MM.1S (cell line): ENCODE measurements at regions not wholly inside any gene's neighbourhood (a gene's known extent, or its start where the extent isn't known, plus 50 kb on each side); places are given as distances from the start of the nearest gene placed in this dataset.

Experiments
- EZH2 ChIP-seq: fragments of 300-600 bp; sonication (generic); optimal IDR thresholded peaks from 2 replicates; pipeline ENCODE3; 2017; ENCODE audit warnings: low read depth, mild to moderate bottlenecking, antibody characterized with exemption, low read length, mixed read lengths
- EZH2phosphoT487 ChIP-seq: fragments of 300-600 bp; sonication (generic); IDR thresholded peaks from 2 replicates; pipeline ENCODE4 v1.6.1; 2018; ENCODE audit warnings: antibody characterized with exemption, low read length
- TF ChIP-seq, protein P1 (sequence below): fragments of 300-600 bp; sonication (generic); IDR thresholded peaks from 2 replicates; pipeline ENCODE4 v1.5.1; 2016; ENCODE audit warnings: antibody characterized with exemption, low read length, mixed read lengths

DNA sequence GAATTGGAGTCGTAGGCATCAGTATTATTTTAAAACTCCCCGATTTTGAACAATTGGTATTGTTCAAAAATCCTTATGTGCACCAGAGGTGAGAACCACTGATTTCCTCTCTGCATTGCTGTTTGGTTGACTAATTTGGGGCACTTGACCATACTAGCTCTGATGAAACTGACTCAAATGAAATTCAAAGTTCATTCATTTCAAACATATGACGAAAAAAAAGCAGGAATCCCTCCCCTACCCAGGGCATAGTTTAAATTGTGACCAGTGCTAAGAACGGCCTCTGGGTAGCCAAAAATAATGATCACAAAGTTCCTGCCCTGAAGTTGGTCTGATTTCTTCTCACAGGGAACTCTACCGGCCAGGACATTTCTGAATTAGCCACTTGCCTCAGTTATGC lies 75.7 kb upstream of the EGFL6 start:
- TF ChIP-seq, protein P1, sequence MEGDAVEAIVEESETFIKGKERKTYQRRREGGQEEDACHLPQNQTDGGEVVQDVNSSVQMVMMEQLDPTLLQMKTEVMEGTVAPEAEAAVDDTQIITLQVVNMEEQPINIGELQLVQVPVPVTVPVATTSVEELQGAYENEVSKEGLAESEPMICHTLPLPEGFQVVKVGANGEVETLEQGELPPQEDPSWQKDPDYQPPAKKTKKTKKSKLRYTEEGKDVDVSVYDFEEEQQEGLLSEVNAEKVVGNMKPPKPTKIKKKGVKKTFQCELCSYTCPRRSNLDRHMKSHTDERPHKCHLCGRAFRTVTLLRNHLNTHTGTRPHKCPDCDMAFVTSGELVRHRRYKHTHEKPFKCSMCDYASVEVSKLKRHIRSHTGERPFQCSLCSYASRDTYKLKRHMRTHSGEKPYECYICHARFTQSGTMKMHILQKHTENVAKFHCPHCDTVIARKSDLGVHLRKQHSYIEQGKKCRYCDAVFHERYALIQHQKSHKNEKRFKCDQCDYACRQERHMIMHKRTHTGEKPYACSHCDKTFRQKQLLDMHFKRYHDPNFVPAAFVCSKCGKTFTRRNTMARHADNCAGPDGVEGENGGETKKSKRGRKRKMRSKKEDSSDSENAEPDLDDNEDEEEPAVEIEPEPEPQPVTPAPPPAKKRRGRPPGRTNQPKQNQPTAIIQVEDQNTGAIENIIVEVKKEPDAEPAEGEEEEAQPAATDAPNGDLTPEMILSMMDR = no peak
- TF ChIP-seq EZH2phosphoT487 = no peak
- no peak for TF ChIP-seq EZH2
